ENCODE measurements at regions not wholly inside any gene's neighbourhood (a gene's known extent, or its start where the extent isn't known, plus 50 kb on each side); places are given as distances from the start of the nearest gene placed in this dataset.

DNA sequence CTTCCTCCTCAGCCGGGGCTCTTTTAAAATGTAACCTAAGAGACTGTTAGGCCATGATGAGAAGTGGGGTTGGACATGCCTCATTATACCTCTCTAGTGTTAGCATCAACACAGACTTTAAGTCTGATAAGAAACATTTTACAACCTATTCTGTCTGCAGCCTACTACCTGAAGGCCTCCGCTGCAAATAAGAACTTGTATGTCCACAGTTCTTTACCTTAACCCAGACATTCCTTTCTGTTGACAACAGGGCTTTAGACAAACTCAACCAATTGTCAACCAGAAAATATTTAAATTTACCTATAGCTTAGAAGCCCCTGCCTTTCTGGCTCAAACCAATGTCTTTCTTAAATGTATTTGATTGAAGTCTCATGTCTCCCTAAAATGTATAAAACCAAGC, 1418.6 kb downstream of the STIM2 start:
- TF ChIP-seq EZH2 (IDR thresholded peaks at IDR 0.05; ENCODE audit: insufficient read depth, poor library complexity, severe bottlenecking) (no peak), EZH2phosphoT487 (IDR thresholded peaks at IDR 0.05; ENCODE audit: insufficient read depth, low read depth) (no peak)
